ENCODE measurements at regions not wholly inside any gene's neighbourhood (a gene's known extent, or its start where the extent isn't known, plus 50 kb on each side); places are given as distances from the start of the nearest gene placed in this dataset.

DNA sequence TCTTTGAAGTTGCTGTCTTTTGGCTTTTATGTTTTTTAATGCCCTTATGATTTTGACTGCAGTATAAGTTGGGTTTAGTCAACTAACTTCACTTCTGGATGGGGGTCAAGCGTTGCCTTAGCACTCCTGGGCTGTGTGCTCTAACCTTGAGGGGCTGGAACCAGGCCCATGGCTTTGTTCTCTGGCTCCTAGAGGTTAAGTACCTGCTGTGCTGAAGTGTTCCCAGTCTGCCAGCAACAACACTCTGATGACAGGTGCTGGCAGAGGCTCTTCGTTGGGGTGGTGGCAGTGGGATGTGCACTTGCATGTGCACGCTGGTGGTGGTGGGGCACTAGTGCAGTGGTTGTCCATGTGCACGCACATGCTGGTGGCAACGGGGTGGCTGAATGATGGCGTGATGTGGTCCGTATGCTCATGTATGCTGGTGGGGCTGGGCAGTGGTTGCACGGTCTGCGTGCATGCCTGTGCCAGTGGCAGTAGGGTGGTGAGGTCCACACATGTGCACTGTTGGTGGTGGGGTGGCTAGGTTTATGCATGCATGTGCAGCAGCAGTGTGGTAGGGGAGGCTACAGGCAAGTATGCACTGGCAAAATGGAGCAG lies 447.8 kb upstream of the GOT2 start:
- WGBS, result 96% methylated on average over 9 of the region's 9 CpGs
- H3K4me1 ChIP-seq, result no peaks in the 10 kb centered on the region
- H3K36me3 ChIP-seq, result no peaks in the 10 kb centered on the region
- TF ChIP-seq POLR2A (IDR thresholded peaks at IDR 0.05), result no peak
- no peak for TF ChIP-seq POLR2AphosphoS5 (IDR thresholded peaks at IDR 0.05)
- TF ChIP-seq, protein P1, sequence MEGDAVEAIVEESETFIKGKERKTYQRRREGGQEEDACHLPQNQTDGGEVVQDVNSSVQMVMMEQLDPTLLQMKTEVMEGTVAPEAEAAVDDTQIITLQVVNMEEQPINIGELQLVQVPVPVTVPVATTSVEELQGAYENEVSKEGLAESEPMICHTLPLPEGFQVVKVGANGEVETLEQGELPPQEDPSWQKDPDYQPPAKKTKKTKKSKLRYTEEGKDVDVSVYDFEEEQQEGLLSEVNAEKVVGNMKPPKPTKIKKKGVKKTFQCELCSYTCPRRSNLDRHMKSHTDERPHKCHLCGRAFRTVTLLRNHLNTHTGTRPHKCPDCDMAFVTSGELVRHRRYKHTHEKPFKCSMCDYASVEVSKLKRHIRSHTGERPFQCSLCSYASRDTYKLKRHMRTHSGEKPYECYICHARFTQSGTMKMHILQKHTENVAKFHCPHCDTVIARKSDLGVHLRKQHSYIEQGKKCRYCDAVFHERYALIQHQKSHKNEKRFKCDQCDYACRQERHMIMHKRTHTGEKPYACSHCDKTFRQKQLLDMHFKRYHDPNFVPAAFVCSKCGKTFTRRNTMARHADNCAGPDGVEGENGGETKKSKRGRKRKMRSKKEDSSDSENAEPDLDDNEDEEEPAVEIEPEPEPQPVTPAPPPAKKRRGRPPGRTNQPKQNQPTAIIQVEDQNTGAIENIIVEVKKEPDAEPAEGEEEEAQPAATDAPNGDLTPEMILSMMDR (IDR thresholded peaks at IDR 0.05), result no peak
- TF ChIP-seq EP300 (IDR thresholded peaks at IDR 0.05), result no peak
- peaks cover 3% of the 10 kb centered on the region for H3K9me3 ChIP-seq
- H3K4me3 ChIP-seq, result no peak overlapping the region
- DNase-seq (ENCODE audit: low spot score in 2 of 2), result no peak
- H3K27me3 ChIP-seq, result no peaks in the 10 kb centered on the region
- H3K27ac ChIP-seq, result no peak overlapping the region

DNA sequence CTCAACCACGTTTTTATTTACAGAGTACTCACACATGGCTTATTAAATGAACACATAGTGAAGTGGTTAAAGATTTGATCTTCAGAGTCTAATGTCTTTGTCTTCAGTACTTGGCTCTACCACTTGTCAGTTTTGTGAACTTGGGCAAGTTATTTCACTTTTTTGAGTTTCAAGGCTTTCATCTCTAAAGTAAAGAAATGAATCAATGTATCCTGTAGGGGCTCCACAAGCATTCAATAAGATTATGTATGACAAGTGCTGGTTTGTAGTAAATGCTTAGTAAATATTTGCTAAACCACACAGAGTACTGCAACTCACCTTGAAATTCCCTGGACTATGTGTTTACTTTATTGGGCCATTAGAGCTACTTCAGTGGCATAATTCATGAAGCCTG lies 446.0 kb upstream of the GOT2 start:
- 39% methylated on average over 1 of the region's 1 CpG for WGBS
- Histone ChIP-seq H3K36me3 (no peaks in the 10 kb centered on the region), H3K9me3 (peaks cover 3% of the 10 kb centered on the region), H3K4me1 (no peaks in the 10 kb centered on the region), H3K4me3 (no peak overlapping the region), H3K27me3 (no peaks in the 10 kb centered on the region), H3K27ac (no peak overlapping the region)
- DNase-seq (ENCODE audit: low spot score in 2 of 2), result no peak
- no peak for TF ChIP-seq EP300 (IDR thresholded peaks at IDR 0.05)
- TF ChIP-seq POLR2AphosphoS5 (IDR thresholded peaks at IDR 0.05), result no peak
- no peak for TF ChIP-seq POLR2A (IDR thresholded peaks at IDR 0.05)
- TF ChIP-seq, protein P1 (IDR thresholded peaks at IDR 0.05), result no peak

DNA sequence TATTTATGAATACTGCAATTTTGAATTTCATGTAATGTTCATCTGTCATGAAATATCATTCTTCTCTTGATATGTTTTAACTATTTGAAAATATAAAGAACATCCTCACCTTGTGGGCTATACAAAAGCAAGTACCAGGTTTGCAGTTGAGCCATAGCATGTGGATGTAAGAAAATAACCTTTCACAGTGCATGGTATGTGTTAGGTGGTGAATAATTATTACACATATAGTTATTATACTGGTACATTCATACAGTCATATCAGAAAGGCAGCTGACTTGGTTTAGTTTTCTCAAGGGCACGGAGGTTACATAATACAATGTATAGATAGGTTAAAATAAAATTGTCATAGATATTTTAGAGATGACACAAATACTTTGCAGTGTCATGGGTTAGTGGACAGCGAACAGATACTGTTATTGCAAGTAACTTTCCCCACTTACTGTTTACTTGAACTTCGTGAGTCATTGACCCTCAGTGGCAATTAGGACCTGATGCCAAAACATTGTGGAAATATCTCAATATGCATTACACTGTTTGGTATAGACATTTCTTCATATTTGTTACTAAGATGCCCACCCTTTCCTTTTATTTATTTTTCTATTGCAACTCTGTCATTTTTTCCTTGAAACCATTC lies 445.4 kb upstream of the GOT2 start:
- no peak for TF ChIP-seq EP300 (IDR thresholded peaks at IDR 0.05)
- TF ChIP-seq, protein P1 (IDR thresholded peaks at IDR 0.05), result no peak
- no peak for TF ChIP-seq POLR2AphosphoS5 (IDR thresholded peaks at IDR 0.05)
- TF ChIP-seq POLR2A (IDR thresholded peaks at IDR 0.05), result no peak
- WGBS, result 81% methylated on average over 3 of the region's 3 CpGs
- Histone ChIP-seq H3K4me1 (no peaks in the 10 kb centered on the region), H3K27ac (no peak overlapping the region), H3K27me3 (no peaks in the 10 kb centered on the region), H3K4me3 (no peak overlapping the region), H3K36me3 (no peaks in the 10 kb centered on the region), H3K9me3 (peaks cover 3% of the 10 kb centered on the region)
- DNase-seq (ENCODE audit: low spot score in 2 of 2), result no peak

DNA sequence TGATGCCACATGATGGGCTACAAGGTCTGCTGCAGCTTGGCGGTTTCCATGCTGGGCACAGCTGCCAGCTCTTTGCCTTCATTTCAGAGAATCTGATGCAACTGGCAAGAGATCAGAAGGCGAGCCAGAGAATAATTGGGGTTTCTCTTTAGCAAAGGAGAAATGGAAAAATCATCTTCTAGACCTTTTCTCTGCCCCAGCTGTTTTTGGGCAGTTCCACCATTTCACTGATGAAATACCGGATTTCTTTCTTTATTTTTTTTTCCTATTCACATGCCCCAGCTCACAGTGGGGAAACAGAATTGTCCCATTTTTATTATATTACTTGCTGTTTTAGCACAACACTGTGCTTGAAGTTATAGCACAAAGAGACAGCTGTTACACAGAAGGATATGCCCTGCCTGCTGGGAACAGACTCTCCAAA lies 439.3 kb upstream of the GOT2 start:
- Histone ChIP-seq H3K27me3 (no peaks in the 10 kb centered on the region), H3K4me1 (no peaks in the 10 kb centered on the region), H3K36me3 (no peaks in the 10 kb centered on the region), H3K27ac (no peak overlapping the region), H3K4me3 (no peak overlapping the region), H3K9me3 (no peaks in the 10 kb centered on the region)
- no peak for DNase-seq (ENCODE audit: low spot score in 2 of 2)
- TF ChIP-seq POLR2AphosphoS5 (IDR thresholded peaks at IDR 0.05), result no peak
- no peak for TF ChIP-seq POLR2A (IDR thresholded peaks at IDR 0.05)
- no peak for TF ChIP-seq EP300 (IDR thresholded peaks at IDR 0.05)
- TF ChIP-seq, protein P1 (IDR thresholded peaks at IDR 0.05), result no peak
- WGBS, result 57% methylated on average over 3 of the region's 3 CpGs

DNA sequence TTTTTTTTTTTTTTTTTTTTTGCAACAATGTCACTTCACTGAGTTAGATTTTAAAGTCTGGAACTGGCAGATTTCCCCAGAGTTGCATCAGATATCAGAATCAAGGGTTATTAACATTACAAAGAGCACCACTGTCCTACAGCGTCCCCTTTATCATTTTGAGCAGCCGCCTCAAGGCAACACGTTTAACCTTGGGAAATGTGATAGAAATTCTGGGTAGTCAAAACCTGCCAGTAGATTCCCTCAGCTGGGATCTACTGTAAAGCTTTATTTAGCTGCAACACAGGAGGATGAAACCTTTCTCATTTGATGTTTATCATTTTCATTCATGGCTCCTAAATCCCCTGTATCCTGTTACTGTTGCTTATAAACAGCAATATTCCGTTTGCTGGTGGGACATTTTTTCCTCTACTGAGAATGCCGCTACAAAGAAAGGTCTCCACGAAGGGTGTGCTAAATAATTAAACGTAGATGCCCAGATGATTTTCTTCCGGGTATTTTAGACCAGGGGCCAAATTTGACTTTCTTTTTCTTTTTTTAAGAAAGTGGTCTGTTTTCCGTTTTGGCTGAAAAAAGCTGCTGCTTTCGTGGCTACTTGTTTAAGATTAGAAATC lies 436.1 kb upstream of the GOT2 start:
- no peak for DNase-seq (ENCODE audit: low spot score in 2 of 2)
- TF ChIP-seq POLR2A (IDR thresholded peaks at IDR 0.05) (no peak), EP300 (IDR thresholded peaks at IDR 0.05) (no peak), POLR2AphosphoS5 (IDR thresholded peaks at IDR 0.05) (no peak)
- TF ChIP-seq, protein P1 (IDR thresholded peaks at IDR 0.05), result no peak
- 54% methylated on average over 10 of the region's 10 CpGs for WGBS

More for the DNA sequence above, 436.1 kb upstream of the GOT2 start:
- H3K36me3 ChIP-seq, result no peaks in the 10 kb centered on the region
- no peaks in the 10 kb centered on the region for H3K27me3 ChIP-seq
- no peak overlapping the region for H3K27ac ChIP-seq
- no peaks in the 10 kb centered on the region for H3K9me3 ChIP-seq
- no peak overlapping the region for H3K4me3 ChIP-seq
- H3K4me1 ChIP-seq, result no peaks in the 10 kb centered on the region
